ENCODE measurements at regions not wholly inside any gene's neighbourhood (a gene's known extent, or its start where the extent isn't known, plus 50 kb on each side); places are given as distances from the start of the nearest gene placed in this dataset.

GRCh38 chrX:39453889-39454621, 643.7 kb downstream of the BCOR start:
- TF ChIP-seq POLR2A (IDR thresholded peaks at IDR 0.05) (no peak), CTCF (IDR thresholded peaks at IDR 0.05 in 8 of 11, conservative IDR thresholded peaks at IDR 0.05 in 3 of 11) (no peak), POLR2AphosphoS5 (IDR thresholded peaks at IDR 0.05) (no peak)

Data from spleen (tissue), 7 donors.